Activated naive CD4-positive, alpha-beta T cell treated with anti-CD3 and anti-CD28 coated beads, Interleukin-2, amount 10 ng/mL, durations not matched to agents 7 days and 5 days (primary cell): ENCODE measurements at regions not wholly inside any gene's neighbourhood (a gene's known extent, or its start where the extent isn't known, plus 50 kb on each side); places are given as distances from the start of the nearest gene placed in this dataset.

ENCODE experiments used
- CTCF ChIA-PET: fragments of 350-600 bp; sonication (Branson Sonifier 250); formaldehyde crosslinking; loops from one replicate; lab custom pipeline; 2021; ENCODE audit warnings: antibody characterized with exemption; lab: Charles Lee
- DNase-seq: peaks from one replicate; pipeline ENCODE4 v3.0.0-alpha.2; 2020
- H3K27ac Mint-ChIP-seq: one replicate; pipeline ENCODE4 v1.8.0; 2021; ENCODE audit warnings: mild to moderate bottlenecking, moderate library complexity, mixed read lengths
- H3K27me3 Mint-ChIP-seq: one replicate; pipeline ENCODE4 v1.8.0; 2021; ENCODE audit warnings: mild to moderate bottlenecking, mixed read lengths
- H3K36me3 Mint-ChIP-seq: one replicate; pipeline ENCODE4 v1.8.0; 2021; ENCODE audit warnings: mixed read lengths
- H3K4me1 Mint-ChIP-seq: one replicate; pipeline ENCODE4 v1.8.0; 2021; ENCODE audit warnings: mixed read lengths
- H3K4me3 Mint-ChIP-seq: one replicate; pipeline ENCODE4 v1.8.0; 2021; ENCODE audit warnings: mild to moderate bottlenecking, moderate library complexity, mixed read lengths
- H3K9me3 Mint-ChIP-seq: one replicate; pipeline ENCODE4 v1.8.0; 2021; ENCODE audit warnings: mixed read lengths

GRCh38 chr7:67989142-67989541 is 992.5 kb downstream of the TYW1 start:
- Mint-ChIP-seq H3K4me3 (no peak overlapping the region), H3K9me3 (peaks cover 14% of the 10 kb centered on the region), H3K4me1 (no peaks in the 10 kb centered on the region), H3K27me3 (no peaks in the 10 kb centered on the region), H3K36me3 (no peaks in the 10 kb centered on the region), H3K27ac (no peak overlapping the region)
- CTCF ChIA-PET: no interaction called here
- no peak for DNase-seq

GRCh38 chr7:67990003-67990402 is 993.4 kb downstream of the TYW1 start:
- Mint-ChIP-seq H3K27ac (no peak overlapping the region), H3K9me3 (peaks cover 14% of the 10 kb centered on the region), H3K36me3 (no peaks in the 10 kb centered on the region), H3K4me1 (no peaks in the 10 kb centered on the region), H3K4me3 (no peak overlapping the region), H3K27me3 (no peaks in the 10 kb centered on the region)
- DNase-seq: no peak
- CTCF ChIA-PET: no interaction called here

GRCh38 chr7:67990716-67991115 is 994.1 kb downstream of the TYW1 start:
- no peak for DNase-seq
- H3K9me3 Mint-ChIP-seq: peaks cover 14% of the 10 kb centered on the region
- no peaks in the 10 kb centered on the region for H3K36me3 Mint-ChIP-seq
- CTCF ChIA-PET: no interaction called here
- no peaks in the 10 kb centered on the region for H3K27me3 Mint-ChIP-seq
- no peak overlapping the region for H3K4me3 Mint-ChIP-seq
- H3K4me1 Mint-ChIP-seq: no peaks in the 10 kb centered on the region
- no peak overlapping the region for H3K27ac Mint-ChIP-seq

- no peak for DNase-seq
- Mint-ChIP-seq H3K27ac (no peak overlapping the region), H3K9me3 (peaks cover 16% of the 10 kb centered on the region), H3K4me3 (no peak overlapping the region), H3K27me3 (no peaks in the 10 kb centered on the region), H3K36me3 (no peaks in the 10 kb centered on the region), H3K4me1 (no peaks in the 10 kb centered on the region)
- CTCF ChIA-PET: no interaction called here
Observed at GRCh38 chr7:67992287-67992686, 995.7 kb downstream of the TYW1 start.

GRCh38 chr7:68005992-68006391 is 1009.4 kb downstream of the TYW1 start:
- H3K4me3 Mint-ChIP-seq: no peak overlapping the region
- H3K4me1 Mint-ChIP-seq: no peaks in the 10 kb centered on the region
- no peaks in the 10 kb centered on the region for H3K36me3 Mint-ChIP-seq
- CTCF ChIA-PET: no interaction called here
- H3K27me3 Mint-ChIP-seq: no peaks in the 10 kb centered on the region
- peaks cover 23% of the 10 kb centered on the region for H3K9me3 Mint-ChIP-seq
- no peak overlapping the region for H3K27ac Mint-ChIP-seq
- no peak for DNase-seq

GRCh38 chr7:68006619-68007018 is 1010.0 kb downstream of the TYW1 start:
- H3K36me3 Mint-ChIP-seq: no peaks in the 10 kb centered on the region
- no peaks in the 10 kb centered on the region for H3K27me3 Mint-ChIP-seq
- H3K4me3 Mint-ChIP-seq: no peak overlapping the region
- H3K27ac Mint-ChIP-seq: no peak overlapping the region
- H3K4me1 Mint-ChIP-seq: no peaks in the 10 kb centered on the region
- no peak for DNase-seq
- H3K9me3 Mint-ChIP-seq: peaks cover 25% of the 10 kb centered on the region
- CTCF ChIA-PET: no interaction called here

- Mint-ChIP-seq H3K4me1 (no peaks in the 10 kb centered on the region), H3K27ac (no peak overlapping the region), H3K9me3 (peaks cover 21% of the 10 kb centered on the region), H3K27me3 (no peaks in the 10 kb centered on the region), H3K4me3 (no peak overlapping the region), H3K36me3 (no peaks in the 10 kb centered on the region)
- DNase-seq: no peak
- CTCF ChIA-PET: no interaction called here
Observed at GRCh38 chr7:68009716-68010115, 1013.1 kb downstream of the TYW1 start.

- H3K4me1 Mint-ChIP-seq: no peaks in the 10 kb centered on the region
- CTCF ChIA-PET: no interaction called here
- H3K36me3 Mint-ChIP-seq: no peaks in the 10 kb centered on the region
- no peaks in the 10 kb centered on the region for H3K27me3 Mint-ChIP-seq
- no peak overlapping the region for H3K4me3 Mint-ChIP-seq
- no peak overlapping the region for H3K27ac Mint-ChIP-seq
- peaks cover 29% of the 10 kb centered on the region for H3K9me3 Mint-ChIP-seq
- DNase-seq: no peak
Observed at GRCh38 chr7:68014031-68014736, 1017.6 kb downstream of the TYW1 start.

- H3K27ac Mint-ChIP-seq: no peak overlapping the region
- H3K4me1 Mint-ChIP-seq: no peaks in the 10 kb centered on the region
- no peak overlapping the region for H3K4me3 Mint-ChIP-seq
- CTCF ChIA-PET: no interaction called here
- H3K36me3 Mint-ChIP-seq: no peaks in the 10 kb centered on the region
- H3K9me3 Mint-ChIP-seq: peaks cover 27% of the 10 kb centered on the region
- DNase-seq: no peak
- H3K27me3 Mint-ChIP-seq: no peaks in the 10 kb centered on the region
Observed at GRCh38 chr7:68015122-68015977, 1018.7 kb downstream of the TYW1 start.

- H3K4me3 Mint-ChIP-seq: no peak overlapping the region
- no peak for DNase-seq
- H3K9me3 Mint-ChIP-seq: peaks cover 25% of the 10 kb centered on the region
- no peaks in the 10 kb centered on the region for H3K36me3 Mint-ChIP-seq
- H3K4me1 Mint-ChIP-seq: no peaks in the 10 kb centered on the region
- no peak overlapping the region for H3K27ac Mint-ChIP-seq
- CTCF ChIA-PET: no interaction called here
- H3K27me3 Mint-ChIP-seq: no peaks in the 10 kb centered on the region
Observed at GRCh38 chr7:68015978-68016532, 1019.4 kb downstream of the TYW1 start.

- Mint-ChIP-seq H3K9me3 (peaks cover 28% of the 10 kb centered on the region), H3K4me3 (no peak overlapping the region), H3K27me3 (no peaks in the 10 kb centered on the region), H3K27ac (no peak overlapping the region), H3K4me1 (no peaks in the 10 kb centered on the region), H3K36me3 (no peaks in the 10 kb centered on the region)
- CTCF ChIA-PET: no interaction called here
- DNase-seq: no peak
Observed at GRCh38 chr7:68020102-68020501, 1023.5 kb downstream of the TYW1 start.

GRCh38 chr7:68025369-68025768 is 1028.7 kb downstream of the TYW1 start:
- Mint-ChIP-seq H3K9me3 (peaks cover 22% of the 10 kb centered on the region), H3K36me3 (no peaks in the 10 kb centered on the region), H3K27ac (no peak overlapping the region), H3K4me1 (no peaks in the 10 kb centered on the region), H3K27me3 (no peaks in the 10 kb centered on the region), H3K4me3 (no peak overlapping the region)
- no peak for DNase-seq
- CTCF ChIA-PET: no interaction called here

GRCh38 chr7:68030530-68030929 is 1033.9 kb downstream of the TYW1 start:
- CTCF ChIA-PET: no interaction called here
- no peak for DNase-seq
- Mint-ChIP-seq H3K9me3 (peaks cover 18% of the 10 kb centered on the region), H3K36me3 (no peaks in the 10 kb centered on the region), H3K4me3 (no peak overlapping the region), H3K27ac (no peak overlapping the region), H3K4me1 (no peaks in the 10 kb centered on the region), H3K27me3 (no peaks in the 10 kb centered on the region)

GRCh38 chr7:68031180-68031943 is 1034.7 kb downstream of the TYW1 start:
- Mint-ChIP-seq H3K27me3 (no peaks in the 10 kb centered on the region), H3K4me1 (no peaks in the 10 kb centered on the region), H3K4me3 (no peak overlapping the region), H3K36me3 (no peaks in the 10 kb centered on the region), H3K9me3 (peaks cover 18% of the 10 kb centered on the region), H3K27ac (no peak overlapping the region)
- CTCF ChIA-PET: no interaction called here
- DNase-seq: no peak
